CD4-positive, alpha-beta T cell treated with Interleukin-10 for 1 hour (primary cell): ENCODE measurements at regions not wholly inside any gene's neighbourhood (a gene's known extent, or its start where the extent isn't known, plus 50 kb on each side); places are given as distances from the start of the nearest gene placed in this dataset.

Experiments used
- DNase-seq: peaks from one replicate; pipeline ENCODE4 v3.0.0-alpha.2; 2020

GRCh38 chr2:60091266-60091665, 462.2 kb downstream of the BCL11A start:
- no peak for DNase-seq

GRCh38 chr2:60079562-60079961, 473.9 kb downstream of the BCL11A start:
- no peak for DNase-seq

GRCh38 chr2:60075048-60075447, 478.4 kb downstream of the BCL11A start:
- DNase-seq: no peak

- DNase-seq: no peak
These were observed 480.3 kb downstream of the BCL11A start for GRCh38 chr2:60073201-60073600.

GRCh38 chr2:60072609-60073008, 480.8 kb downstream of the BCL11A start:
- no peak for DNase-seq

GRCh38 chr2:60071490-60071831, 482.0 kb downstream of the BCL11A start:
- DNase-seq: no peak

- no peak for DNase-seq
These were observed 482.5 kb downstream of the BCL11A start for GRCh38 chr2:60070736-60071489.

GRCh38 chr2:60070196-60070595, 483.3 kb downstream of the BCL11A start:
- no peak for DNase-seq

GRCh38 chr2:60068755-60069154, 484.7 kb downstream of the BCL11A start:
- no peak for DNase-seq

- no peak for DNase-seq
These were observed 486.4 kb downstream of the BCL11A start for GRCh38 chr2:60067006-60067405.

- DNase-seq: no peak
These were observed 487.2 kb downstream of the BCL11A start for GRCh38 chr2:60066096-60066839.

- no peak for DNase-seq
These were observed 488.6 kb downstream of the BCL11A start for GRCh38 chr2:60064687-60065389.

GRCh38 chr2:60058781-60059180, 494.7 kb downstream of the BCL11A start:
- no peak for DNase-seq

GRCh38 chr2:60054571-60055340, 498.7 kb downstream of the BCL11A start:
- DNase-seq: no peak

- no peak for DNase-seq
These were observed 499.7 kb downstream of the BCL11A start for GRCh38 chr2:60053791-60054190.

GRCh38 chr2:60052601-60053000, 500.9 kb downstream of the BCL11A start:
- DNase-seq: no peak

- DNase-seq: no peak
These were observed 501.5 kb downstream of the BCL11A start for GRCh38 chr2:60051991-60052390.

- no peak for DNase-seq
These were observed 505.4 kb downstream of the BCL11A start for GRCh38 chr2:60047944-60048525.

GRCh38 chr2:60047347-60047746, 506.1 kb downstream of the BCL11A start:
- DNase-seq: no peak

GRCh38 chr2:60046529-60046928, 506.9 kb downstream of the BCL11A start:
- DNase-seq: no peak

GRCh38 chr2:60045456-60045855, 508.0 kb downstream of the BCL11A start:
- no peak for DNase-seq

- DNase-seq: no peak
These were observed 509.0 kb downstream of the BCL11A start for GRCh38 chr2:60044484-60044883.

GRCh38 chr2:60042023-60042422, 511.4 kb downstream of the BCL11A start:
- DNase-seq: no peak
